Smooth muscle cell (in vitro differentiated cells): ENCODE measurements at regions not wholly inside any gene's neighbourhood (a gene's known extent, or its start where the extent isn't known, plus 50 kb on each side); places are given as distances from the start of the nearest gene placed in this dataset.

ENCODE experiments used
- DNase-seq: peaks from one replicate; lab custom pipeline; 2025; ENCODE audit not compliant: unreplicated experiment; lab: John Stamatoyannopoulos, UW
- H2AFZ ChIP-seq: fragments of 200-600 bp; sonication (generic); 2 replicates; pipeline ENCODE4 v1.6.0; 2016; ENCODE audit warnings: antibody characterized with exemption, low read depth, mild to moderate bottlenecking
- H3F3A ChIP-seq: fragments of 200-600 bp; sonication (generic); 2 replicates; pipeline ENCODE4 v1.6.0; 2017; ENCODE audit warnings: antibody characterized with exemption, low read depth
- H3K27ac ChIP-seq: fragments of 200-600 bp; sonication (generic); 2 replicates; pipeline ENCODE4 v1.5.1; 2016; ENCODE audit warnings: low read depth, mild to moderate bottlenecking
- H3K27me3 ChIP-seq: fragments of 200-600 bp; sonication (generic); 2 replicates; pipeline ENCODE4 v1.6.1; 2016; ENCODE audit warnings: low read depth, mild to moderate bottlenecking
- H3K36me3 ChIP-seq: fragments of 200-600 bp; sonication (generic); 2 replicates; pipeline ENCODE4 v1.5.1; 2016; ENCODE audit warnings: low read depth
- H3K4me1 ChIP-seq: fragments of 200-600 bp; sonication (generic); 2 replicates; pipeline ENCODE4 v1.5.1; 2016; ENCODE audit warnings: low read depth
- H3K4me2 ChIP-seq: fragments of 200-600 bp; sonication (generic); 2 replicates; pipeline ENCODE4 v1.6.0; 2016; ENCODE audit warnings: mild to moderate bottlenecking
- H3K4me3 ChIP-seq: fragments of 200-600 bp; sonication (generic); 2 replicates; pipeline ENCODE4 v1.5.1; 2016; ENCODE audit warnings: mild to moderate bottlenecking
- H3K79me2 ChIP-seq: fragments of 200-600 bp; sonication (generic); 2 replicates; pipeline ENCODE4 v1.6.0; 2016; ENCODE audit warnings: low read depth, mild to moderate bottlenecking
- H3K9ac ChIP-seq: fragments of 200-600 bp; sonication (generic); 2 replicates; pipeline ENCODE4 v1.6.0; 2016; ENCODE audit warnings: low read depth
- H3K9me3 ChIP-seq: fragments of 200-600 bp; sonication (generic); replicated peaks from 2 replicates; pipeline ENCODE4 v1.5.1; 2016; ENCODE audit warnings: low read depth
- H4K20me1 ChIP-seq: fragments of 200-600 bp; sonication (generic); 2 replicates; pipeline ENCODE4 v1.6.0; 2016; ENCODE audit warnings: low read depth
- WGBS: methylation state at CpG from one replicate; pipeline ENCODE4 v1.1.7; 2016; ENCODE audit warnings: low lambda C conversion rate; 5-methylcytosine and 5-hydroxymethylcytosine counted together
- TF ChIP-seq, protein P1 (sequence below): fragments of 200-600 bp; sonication (generic); IDR thresholded peaks from 2 replicates; pipeline ENCODE4 v1.5.1; 2017; ENCODE audit warnings: borderline replicate concordance, mild to moderate bottlenecking, antibody characterized with exemption; ENCODE audit not compliant: insufficient read depth, poor library complexity, severe bottlenecking

DNA sequence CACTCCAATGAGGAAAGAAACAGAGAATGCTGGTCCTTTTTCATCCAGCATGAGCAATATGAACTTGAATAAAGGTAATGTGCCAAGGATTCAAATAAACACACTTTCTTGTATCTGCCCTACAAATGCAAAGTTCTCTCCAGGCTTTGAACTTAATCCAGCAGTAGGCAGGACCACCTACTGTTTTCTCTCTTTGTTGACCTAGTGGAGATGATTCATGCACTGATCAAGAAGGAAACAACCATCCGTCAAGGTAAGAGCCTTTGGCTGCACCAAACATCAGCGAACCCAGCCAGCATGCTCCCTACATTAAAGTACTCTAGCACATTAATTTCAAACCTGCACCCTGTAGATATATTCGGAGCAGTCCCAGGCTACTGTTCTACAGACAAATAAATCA lies 489.3 kb downstream of the GALC start:
- no peaks in the 10 kb centered on the region for H3K79me2 ChIP-seq
- H3K36me3 ChIP-seq: no peaks in the 10 kb centered on the region
- no peak overlapping the region for H3K4me3 ChIP-seq
- DNase-seq: no peak
- H3K9ac ChIP-seq: no peak overlapping the region
- TF ChIP-seq, protein P1, sequence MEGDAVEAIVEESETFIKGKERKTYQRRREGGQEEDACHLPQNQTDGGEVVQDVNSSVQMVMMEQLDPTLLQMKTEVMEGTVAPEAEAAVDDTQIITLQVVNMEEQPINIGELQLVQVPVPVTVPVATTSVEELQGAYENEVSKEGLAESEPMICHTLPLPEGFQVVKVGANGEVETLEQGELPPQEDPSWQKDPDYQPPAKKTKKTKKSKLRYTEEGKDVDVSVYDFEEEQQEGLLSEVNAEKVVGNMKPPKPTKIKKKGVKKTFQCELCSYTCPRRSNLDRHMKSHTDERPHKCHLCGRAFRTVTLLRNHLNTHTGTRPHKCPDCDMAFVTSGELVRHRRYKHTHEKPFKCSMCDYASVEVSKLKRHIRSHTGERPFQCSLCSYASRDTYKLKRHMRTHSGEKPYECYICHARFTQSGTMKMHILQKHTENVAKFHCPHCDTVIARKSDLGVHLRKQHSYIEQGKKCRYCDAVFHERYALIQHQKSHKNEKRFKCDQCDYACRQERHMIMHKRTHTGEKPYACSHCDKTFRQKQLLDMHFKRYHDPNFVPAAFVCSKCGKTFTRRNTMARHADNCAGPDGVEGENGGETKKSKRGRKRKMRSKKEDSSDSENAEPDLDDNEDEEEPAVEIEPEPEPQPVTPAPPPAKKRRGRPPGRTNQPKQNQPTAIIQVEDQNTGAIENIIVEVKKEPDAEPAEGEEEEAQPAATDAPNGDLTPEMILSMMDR: no peak
- no peaks in the 10 kb centered on the region for H3F3A ChIP-seq
- no peak overlapping the region for H3K4me2 ChIP-seq
- H3K27ac ChIP-seq: no peak overlapping the region
- H3K4me1 ChIP-seq: no peaks in the 10 kb centered on the region
- no peaks in the 10 kb centered on the region for H3K9me3 ChIP-seq
- H2AFZ ChIP-seq: no peak overlapping the region
- no peaks in the 10 kb centered on the region for H3K27me3 ChIP-seq
- 73% methylated on average over 3 of the region's 3 CpGs for WGBS
- H4K20me1 ChIP-seq: no peaks in the 10 kb centered on the region

DNA sequence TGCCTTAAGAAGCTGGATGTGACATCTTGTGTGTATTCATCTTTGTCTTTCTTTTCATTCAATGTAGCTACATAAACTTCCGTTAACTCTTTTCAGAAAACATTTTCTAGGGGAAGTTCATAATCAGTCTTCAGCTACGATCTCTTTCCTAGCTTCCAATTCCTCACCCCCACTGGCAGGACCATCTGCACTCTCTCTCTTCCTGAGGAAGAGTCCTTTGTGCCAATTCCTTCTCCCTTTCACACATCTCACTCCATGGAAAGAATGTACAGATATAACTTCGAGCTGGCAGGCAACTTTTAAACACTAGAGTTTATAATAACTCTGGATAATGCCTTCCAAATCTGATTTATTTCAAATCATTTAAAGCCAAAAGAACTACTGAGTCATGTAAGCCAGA lies 495.7 kb downstream of the GALC start:
- no peaks in the 10 kb centered on the region for H3F3A ChIP-seq
- H2AFZ ChIP-seq: no peak overlapping the region
- no peaks in the 10 kb centered on the region for H4K20me1 ChIP-seq
- WGBS: 85% methylated on average over 3 of the region's 3 CpGs
- no peaks in the 10 kb centered on the region for H3K4me1 ChIP-seq
- H3K27me3 ChIP-seq: no peaks in the 10 kb centered on the region
- H3K4me2 ChIP-seq: no peak overlapping the region
- no peak overlapping the region for H3K27ac ChIP-seq
- TF ChIP-seq, protein P1: no peak
- H3K79me2 ChIP-seq: no peaks in the 10 kb centered on the region
- H3K9ac ChIP-seq: no peak overlapping the region
- H3K36me3 ChIP-seq: no peaks in the 10 kb centered on the region
- H3K9me3 ChIP-seq: no peaks in the 10 kb centered on the region
- no peak overlapping the region for H3K4me3 ChIP-seq
- no peak for DNase-seq

DNA sequence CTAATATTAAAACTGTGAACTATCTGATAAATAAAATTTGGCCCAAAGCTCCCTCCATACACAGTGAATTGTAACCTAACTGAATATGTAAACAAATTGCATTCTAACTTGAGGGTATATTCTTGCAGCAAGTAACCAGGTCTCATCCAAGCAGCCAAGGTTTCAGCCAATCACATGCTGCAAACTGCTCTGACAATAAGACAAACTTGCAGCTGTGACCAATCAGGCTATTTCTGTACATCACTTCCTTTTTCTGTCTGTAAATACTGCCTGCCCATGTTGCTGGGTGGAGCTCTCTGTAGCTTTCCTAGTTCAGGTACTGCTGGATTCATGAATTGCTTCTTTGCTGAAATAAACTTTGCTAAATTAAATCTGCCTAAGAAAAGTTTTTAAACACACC lies 499.0 kb downstream of the GALC start:
- Histone ChIP-seq H4K20me1 (no peaks in the 10 kb centered on the region), H3K4me1 (no peaks in the 10 kb centered on the region), H3K27me3 (no peaks in the 10 kb centered on the region), H2AFZ (no peak overlapping the region), H3K4me3 (no peak overlapping the region), H3K9me3 (no peaks in the 10 kb centered on the region), H3F3A (no peaks in the 10 kb centered on the region), H3K79me2 (no peaks in the 10 kb centered on the region), H3K9ac (no peak overlapping the region), H3K4me2 (no peak overlapping the region), H3K36me3 (no peaks in the 10 kb centered on the region), H3K27ac (no peak overlapping the region)
- no peak for DNase-seq
- TF ChIP-seq, protein P1: no peak

DNA sequence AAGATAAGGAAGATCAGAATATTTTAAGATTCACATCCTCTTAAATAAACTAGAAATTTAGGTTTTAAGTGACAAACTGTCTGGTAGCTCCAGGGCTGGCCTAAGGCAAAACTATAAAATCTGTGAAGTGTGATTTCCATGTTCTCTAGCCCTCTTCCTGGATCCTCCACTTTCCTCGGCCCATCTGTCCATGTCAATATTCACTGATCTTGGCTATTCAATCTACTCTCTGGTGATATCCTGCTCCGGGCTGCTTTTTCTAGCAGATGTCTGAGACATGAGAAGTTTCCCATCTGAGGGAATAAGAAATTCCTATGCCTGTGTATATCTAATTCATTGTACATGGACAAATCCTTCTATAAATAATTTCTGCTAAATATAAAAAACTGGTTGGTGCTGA lies 500.4 kb downstream of the GALC start:
- TF ChIP-seq, protein P1: no peak
- no peaks in the 10 kb centered on the region for H3K36me3 ChIP-seq
- 80% methylated on average over 2 of the region's 2 CpGs for WGBS
- no peaks in the 10 kb centered on the region for H3K27me3 ChIP-seq
- no peak overlapping the region for H2AFZ ChIP-seq
- H3K9ac ChIP-seq: no peak overlapping the region
- no peaks in the 10 kb centered on the region for H4K20me1 ChIP-seq
- no peaks in the 10 kb centered on the region for H3F3A ChIP-seq
- no peaks in the 10 kb centered on the region for H3K4me1 ChIP-seq
- no peaks in the 10 kb centered on the region for H3K79me2 ChIP-seq
- no peak overlapping the region for H3K4me2 ChIP-seq
- H3K27ac ChIP-seq: peak overlapping the region; percentile 70
- H3K4me3 ChIP-seq: no peak overlapping the region
- no peak for DNase-seq
- H3K9me3 ChIP-seq: no peaks in the 10 kb centered on the region
